HG03045 (cell line): ENCODE measurements at regions not wholly inside any gene's neighbourhood (a gene's known extent, or its start where the extent isn't known, plus 50 kb on each side); places are given as distances from the start of the nearest gene placed in this dataset.

Source experiments
- ATAC-seq: cut with Tn5 transposase; IDR thresholded peaks from one replicate; pipeline ENCODE4 v1.9.1; 2021; ENCODE audit warnings: mild to moderate bottlenecking, moderate library complexity; ENCODE audit not compliant: unreplicated experiment

- no peak for ATAC-seq
Measured at GRCh38 chr12:87930033-87930432, 99.2 kb downstream of the C12orf50 start.

DNA sequence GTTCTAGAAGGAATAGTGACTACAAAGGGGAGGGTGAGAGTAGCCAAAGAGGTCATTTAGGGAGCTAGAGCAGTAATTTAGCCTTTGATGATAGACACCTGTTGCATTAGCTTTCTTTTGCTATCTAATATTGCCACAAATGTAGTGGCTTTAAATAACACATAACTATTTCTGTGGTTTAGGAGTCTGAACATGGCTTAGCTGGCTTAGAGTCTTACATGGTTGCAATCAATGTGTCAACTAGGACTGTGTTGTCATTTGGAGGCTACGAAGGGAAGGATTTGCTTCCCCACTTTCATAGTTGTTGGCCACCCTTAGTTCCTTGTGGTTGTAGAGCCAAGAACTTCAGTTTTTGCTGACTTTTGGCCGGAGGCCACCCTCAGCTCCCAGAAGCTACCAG, 99.9 kb downstream of the C12orf50 start:
- no peak for ATAC-seq

GRCh38 chr12:87928031-87928430, 101.2 kb downstream of the C12orf50 start:
- ATAC-seq: no peak

- ATAC-seq: no peak
Measured at GRCh38 chr12:87925021-87925420, 104.2 kb downstream of the C12orf50 start.

GRCh38 chr12:87924149-87924548, 105.1 kb downstream of the C12orf50 start:
- ATAC-seq: no peak

DNA sequence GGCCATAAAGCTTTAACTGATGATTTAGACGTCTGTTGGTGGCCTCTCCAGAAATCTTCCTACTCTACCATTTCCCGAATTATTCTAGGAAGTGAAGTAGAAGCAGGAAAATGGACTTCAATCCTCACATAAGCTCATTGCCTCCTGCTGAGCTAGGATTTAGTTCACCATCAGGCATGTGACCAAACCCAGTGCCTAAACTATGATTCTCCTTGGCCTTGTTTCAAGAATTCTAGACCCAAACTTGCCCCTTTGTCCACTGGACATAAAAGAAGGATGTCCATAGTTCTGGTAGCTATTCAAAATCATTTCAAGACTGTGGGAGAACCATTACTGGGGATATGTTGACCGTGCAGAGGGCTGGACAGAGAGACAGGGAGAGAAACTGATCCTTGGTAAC, 105.8 kb downstream of the C12orf50 start:
- ATAC-seq: no peak

GRCh38 chr12:87922736-87923135, 106.5 kb downstream of the C12orf50 start:
- ATAC-seq: no peak

DNA sequence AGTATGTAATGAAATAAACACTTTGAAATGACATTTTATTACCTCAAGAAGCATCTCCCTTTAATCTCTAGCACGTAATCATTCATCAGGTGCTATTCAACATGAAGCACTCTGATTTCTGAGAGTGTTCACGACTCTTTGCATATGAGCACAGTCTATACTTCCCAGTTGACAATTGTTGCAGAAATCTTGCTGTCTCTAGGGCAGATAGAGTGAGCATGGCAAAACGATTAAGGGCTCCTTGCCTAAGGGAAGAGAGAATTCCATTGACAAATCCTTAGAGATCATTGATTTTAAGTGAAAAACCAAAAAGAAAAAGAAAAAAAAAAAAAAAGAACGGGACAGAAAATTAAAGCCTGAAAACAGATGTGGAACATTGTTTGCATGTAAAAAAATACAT, 107.6 kb downstream of the C12orf50 start:
- ATAC-seq: no peak

- ATAC-seq: no peak
Measured at GRCh38 chr12:87920139-87920538, 109.1 kb downstream of the C12orf50 start.

DNA sequence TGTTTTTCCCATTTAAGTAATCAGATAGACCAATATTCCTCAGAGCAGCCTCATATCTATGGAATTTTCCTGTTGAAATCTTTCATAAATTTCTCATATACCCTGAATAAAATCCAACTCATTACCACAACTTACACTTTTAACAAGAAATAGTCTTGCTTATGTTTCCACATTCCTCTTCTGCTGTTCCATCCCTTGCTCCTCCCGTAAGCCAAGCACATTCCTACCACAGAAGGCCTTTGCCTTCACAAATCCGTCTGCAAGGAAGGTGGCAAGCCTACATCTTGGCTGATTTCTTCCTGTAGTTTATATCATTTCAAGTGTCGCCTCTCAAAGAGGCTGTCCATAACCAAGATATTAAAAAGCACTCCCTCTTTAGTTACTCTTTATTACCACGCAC, 127.7 kb downstream of the C12orf50 start:
- ATAC-seq: no peak

- ATAC-seq: no peak
Measured at GRCh38 chr12:87897662-87898061, 131.5 kb downstream of the C12orf50 start.

GRCh38 chr12:87883806-87884205, 145.4 kb downstream of the C12orf50 start:
- no peak for ATAC-seq

DNA sequence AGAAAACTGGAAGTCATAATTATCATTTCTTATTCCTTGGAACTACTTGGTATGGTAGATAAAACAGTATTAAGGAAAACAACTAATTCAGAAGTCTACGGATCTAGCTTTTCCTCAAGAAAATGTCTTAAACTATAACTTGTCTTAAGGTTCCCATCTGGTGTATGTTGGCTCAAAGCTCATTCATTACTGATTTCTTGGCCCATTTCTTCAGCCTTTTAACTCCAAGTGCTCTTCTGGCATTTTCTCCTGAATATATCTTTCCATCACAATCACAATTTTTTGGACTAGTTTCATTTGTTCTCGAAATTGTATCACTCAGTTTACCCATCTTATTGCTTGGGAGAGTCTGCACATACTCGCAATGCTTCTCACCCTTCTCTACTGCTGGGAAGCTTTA, 150.1 kb downstream of the C12orf50 start:
- ATAC-seq: no peak

DNA sequence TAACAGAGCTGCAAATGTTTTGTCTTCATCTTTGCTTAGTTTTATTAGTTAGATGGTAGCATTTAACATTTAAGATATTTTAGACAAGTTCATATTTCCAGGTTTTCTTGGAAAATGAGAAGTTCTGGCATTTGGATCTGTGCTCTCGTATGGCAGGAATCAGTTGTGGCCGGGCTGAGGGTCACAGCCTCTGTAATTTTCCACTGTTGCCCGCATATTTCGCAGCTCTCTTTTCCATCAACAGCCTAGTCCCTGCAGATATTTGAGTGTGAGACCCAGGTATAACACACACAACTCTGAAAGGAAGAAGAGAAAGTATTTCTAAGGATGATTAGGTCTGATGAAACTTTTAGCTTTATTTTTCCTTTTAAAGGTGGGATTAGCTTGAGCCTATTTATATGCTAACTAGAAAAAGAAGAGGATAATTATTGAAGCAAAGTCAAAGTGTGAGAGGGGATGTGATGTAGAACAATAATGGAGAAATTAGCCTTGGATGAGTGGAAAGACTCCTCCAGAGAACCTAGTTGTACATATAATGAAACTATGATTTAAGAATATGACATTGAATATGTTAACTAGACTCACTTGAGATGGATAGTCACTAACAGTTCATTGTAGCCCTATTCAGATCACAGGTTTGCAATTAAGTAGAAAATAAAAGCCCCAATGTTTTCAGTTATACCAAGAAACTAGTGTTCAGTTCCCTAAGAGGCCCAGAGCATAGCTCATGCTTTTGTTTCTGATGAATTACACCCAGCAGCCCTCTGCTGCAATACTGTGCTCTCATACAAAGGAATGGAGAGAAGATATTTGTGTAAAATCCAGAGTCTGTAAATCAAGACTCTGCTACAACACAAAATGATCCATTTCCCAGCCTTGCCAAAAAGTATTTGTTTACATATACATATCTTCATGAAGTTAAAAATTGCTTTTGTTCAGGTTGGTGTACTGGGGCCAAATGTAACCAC, 158.4 kb downstream of the C12orf50 start:
- no peak for ATAC-seq

- no peak for ATAC-seq
Measured at GRCh38 chr12:87870061-87870460, 159.1 kb downstream of the C12orf50 start.

GRCh38 chr12:87866578-87867292, 162.5 kb downstream of the C12orf50 start:
- ATAC-seq: no peak

DNA sequence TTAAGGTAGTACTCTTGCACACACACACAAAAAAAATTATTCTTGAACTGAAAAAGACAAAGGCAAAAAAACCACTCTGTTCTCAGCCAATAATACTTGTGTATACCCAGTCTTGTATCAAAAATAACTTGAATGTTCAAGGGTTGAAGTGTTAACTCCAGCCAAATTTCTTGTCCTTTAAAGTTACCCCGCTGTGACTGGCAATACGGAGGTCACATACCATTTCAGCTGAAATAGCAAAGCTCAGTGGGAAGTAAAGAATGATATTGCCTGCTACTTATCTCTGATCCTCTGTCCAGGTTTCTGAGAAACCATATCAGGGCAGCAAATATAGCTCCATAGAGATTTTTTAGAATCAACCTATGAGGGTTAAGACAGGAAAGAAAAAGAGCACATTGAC, 167.4 kb downstream of the C12orf50 start:
- ATAC-seq: no peak

- no peak for ATAC-seq
Measured at GRCh38 chr12:87853448-87854003, 175.7 kb downstream of the C12orf50 start.

GRCh38 chr12:87849074-87849473, 180.1 kb downstream of the C12orf50 start:
- no peak for ATAC-seq

DNA sequence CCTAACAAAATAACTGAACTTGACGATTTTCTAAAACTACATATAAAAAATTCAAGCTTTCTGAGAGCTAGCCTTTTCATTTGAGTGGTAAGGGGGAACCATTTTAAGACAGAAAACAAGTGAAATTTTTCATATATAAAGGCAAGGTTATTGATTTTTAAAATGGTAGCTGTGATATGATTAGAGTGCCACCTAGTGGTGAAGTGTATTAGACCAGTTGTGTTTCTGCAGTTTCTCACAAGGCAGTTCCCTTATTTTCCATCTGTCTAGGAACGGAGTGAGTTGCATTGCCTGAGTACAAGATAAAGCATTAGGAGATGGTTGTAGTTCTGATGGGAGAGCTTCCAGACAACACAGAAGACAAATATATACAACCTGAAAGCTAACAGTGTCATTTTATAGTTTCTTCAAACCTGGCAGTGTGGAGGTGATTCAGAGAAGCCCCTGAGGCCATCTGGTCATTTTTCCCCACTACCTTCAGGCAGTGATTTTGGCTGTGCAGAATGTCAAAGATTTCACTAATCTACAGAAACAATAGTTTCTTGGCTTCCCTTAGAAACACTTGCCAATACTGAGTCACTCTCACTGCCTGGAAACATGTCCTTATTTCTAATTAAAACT, 180.8 kb downstream of the C12orf50 start:
- ATAC-seq: peak; percentile 59

DNA sequence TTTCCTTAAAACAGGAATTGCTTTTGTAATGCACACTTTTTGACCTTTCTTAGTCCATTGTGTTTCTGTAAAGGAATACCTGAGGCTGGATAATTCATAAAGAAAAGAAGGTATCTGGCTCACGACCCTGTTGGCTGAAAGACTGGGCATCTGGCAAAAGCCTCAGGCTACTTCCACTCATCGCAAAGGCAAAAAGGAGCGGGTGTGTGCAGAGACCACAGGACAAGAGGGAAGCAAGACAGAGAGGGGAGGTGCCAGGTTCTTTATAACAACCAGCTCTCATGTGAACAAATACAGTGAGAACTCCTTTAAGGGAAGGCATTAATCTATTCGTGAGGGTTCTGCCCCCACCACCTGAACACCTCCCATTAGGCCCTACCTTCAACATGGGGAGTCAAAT, 182.1 kb downstream of the C12orf50 start:
- no peak for ATAC-seq
